Choroid plexus epithelial cell (primary cell): ENCODE measurements at regions not wholly inside any gene's neighbourhood (a gene's known extent, or its start where the extent isn't known, plus 50 kb on each side); places are given as distances from the start of the nearest gene placed in this dataset.

ENCODE experiments used
- DNase-seq: peaks from one replicate; pipeline ENCODE4 v3.0.0-alpha.2; 2010; ENCODE audit warnings: low read depth
- H3K4me3 ChIP-seq: 2 replicates; pipeline ENCODE4 v1.5.1; 2011; ENCODE audit warnings: low read depth, mild to moderate bottlenecking, control low read depth, low read length, moderate library complexity
- CTCF ChIP-seq: conservative IDR thresholded peaks from 2 replicates; pipeline ENCODE4 v1.5.1; 2011; ENCODE audit warnings: low read depth, mild to moderate bottlenecking, control low read depth, inconsistent platforms, low read length, moderate library complexity

GRCh38 chr9:126218359-126219125 lies 108.1 kb upstream of the MVB12B start:
- no peak for TF ChIP-seq CTCF
- no peak for DNase-seq
- no peak overlapping the region for H3K4me3 ChIP-seq

GRCh38 chr9:126219166-126219565 lies 107.5 kb upstream of the MVB12B start:
- no peak for TF ChIP-seq CTCF
- DNase-seq, result no peak

GRCh38 chr9:126219648-126220063 lies 107.0 kb upstream of the MVB12B start:
- DNase-seq, result no peak
- no peak for TF ChIP-seq CTCF
- no peak overlapping the region for H3K4me3 ChIP-seq

More at GRCh38 chr9:126219166-126219565, 107.5 kb upstream of the MVB12B start:
- H3K4me3 ChIP-seq, result no peak overlapping the region

GRCh38 chr9:126221480-126221879 lies 105.1 kb upstream of the MVB12B start:
- DNase-seq, result no peak
- no peak overlapping the region for H3K4me3 ChIP-seq
- TF ChIP-seq CTCF, result no peak

- no peak for TF ChIP-seq CTCF
- no peak overlapping the region for H3K4me3 ChIP-seq
- no peak for DNase-seq
Measured at GRCh38 chr9:126222363-126222834, 104.2 kb upstream of the MVB12B start.

GRCh38 chr9:126222835-126223431 lies 103.7 kb upstream of the MVB12B start:
- DNase-seq, result no peak
- no peak for TF ChIP-seq CTCF
- no peak overlapping the region for H3K4me3 ChIP-seq
